NOMO-1 (cell line): ENCODE measurements at regions not wholly inside any gene's neighbourhood (a gene's known extent, or its start where the extent isn't known, plus 50 kb on each side); places are given as distances from the start of the nearest gene placed in this dataset.

Source experiments
- DNase-seq, 2 experiments: peaks; one replicate each; lab custom pipeline; 2025; ENCODE audit not compliant: unreplicated experiment in 2 of 2; lab: John Stamatoyannopoulos, UW

GRCh38 chr6:164135511-164136132 lies 721.1 kb downstream of the QKI start:
- DNase-seq = no peak

GRCh38 chr6:164133095-164133494 lies 718.6 kb downstream of the QKI start:
- no peak for DNase-seq

- no peak for DNase-seq
Measured at GRCh38 chr6:164130585-164130984, 716.1 kb downstream of the QKI start.

GRCh38 chr6:164130151-164130550 lies 715.6 kb downstream of the QKI start:
- no peak for DNase-seq

- no peak for DNase-seq
Measured at GRCh38 chr6:164129218-164129617, 714.7 kb downstream of the QKI start.

GRCh38 chr6:164128101-164128500 lies 713.6 kb downstream of the QKI start:
- DNase-seq = no peak

GRCh38 chr6:164124986-164125385 lies 710.5 kb downstream of the QKI start:
- DNase-seq = no peak

- DNase-seq = no peak
Measured at GRCh38 chr6:164124473-164124872, 710.0 kb downstream of the QKI start.

GRCh38 chr6:164122109-164122508 lies 707.6 kb downstream of the QKI start:
- no peak for DNase-seq

- DNase-seq = no peak
Measured at GRCh38 chr6:164121527-164121926, 707.0 kb downstream of the QKI start.

- DNase-seq = no peak
Measured at GRCh38 chr6:164114651-164115050, 700.1 kb downstream of the QKI start.

- DNase-seq = no peak
Measured at GRCh38 chr6:164114051-164114450, 699.5 kb downstream of the QKI start.

- no peak for DNase-seq
Measured at GRCh38 chr6:164113637-164114036, 699.1 kb downstream of the QKI start.

- no peak for DNase-seq
Measured at GRCh38 chr6:164109770-164110140, 695.2 kb downstream of the QKI start.

- DNase-seq = peak; percentile 88 to 96
Measured at GRCh38 chr6:164108869-164109769, 694.6 kb downstream of the QKI start.

- no peak for DNase-seq
Measured at GRCh38 chr6:164108092-164108491, 693.6 kb downstream of the QKI start.

- DNase-seq = no peak
Measured at GRCh38 chr6:164107297-164107995, 692.9 kb downstream of the QKI start.

- DNase-seq = no peak
Measured at GRCh38 chr6:164106345-164106769, 691.8 kb downstream of the QKI start.

GRCh38 chr6:164105705-164106104 lies 691.2 kb downstream of the QKI start:
- no peak for DNase-seq

- no peak for DNase-seq
Measured at GRCh38 chr6:164104432-164104831, 689.9 kb downstream of the QKI start.

GRCh38 chr6:164102693-164103092 lies 688.2 kb downstream of the QKI start:
- no peak for DNase-seq

- DNase-seq = no peak
Measured at GRCh38 chr6:164101859-164102258, 687.3 kb downstream of the QKI start.
